ENCODE measurements at regions not wholly inside any gene's neighbourhood (a gene's known extent, or its start where the extent isn't known, plus 50 kb on each side); places are given as distances from the start of the nearest gene placed in this dataset.
A peak's percentile ranks its signal among the peaks of the same experiment; 100 is the strongest.

GRCh38 chr7:35374858-35375257 is 121.0 kb upstream of the TBX20 start:
- in situ Hi-C loops (cut with HindIII; ENCODE audit: low pct_unique_long_range_greater_than_20kb, low sequenced_read_pairs) = no loop called here
- DNase-seq (ENCODE audit: low read depth) = no peak

- no peak for DNase-seq (ENCODE audit: low read depth)
- in situ Hi-C loops (cut with HindIII; ENCODE audit: low pct_unique_long_range_greater_than_20kb, low sequenced_read_pairs) = no loop called here
These were observed 117.3 kb upstream of the TBX20 start for GRCh38 chr7:35371221-35371620.

GRCh38 chr7:35370687-35371086 is 116.8 kb upstream of the TBX20 start:
- in situ Hi-C loops (cut with HindIII; ENCODE audit: low pct_unique_long_range_greater_than_20kb, low sequenced_read_pairs) = no loop called here
- DNase-seq (ENCODE audit: low read depth) = no peak

- DNase-seq (ENCODE audit: low read depth) = no peak
- in situ Hi-C loops (cut with HindIII; ENCODE audit: low pct_unique_long_range_greater_than_20kb, low sequenced_read_pairs) = no loop called here
These were observed 112.6 kb upstream of the TBX20 start for GRCh38 chr7:35366167-35367155.

- in situ Hi-C loops (cut with HindIII; ENCODE audit: low pct_unique_long_range_greater_than_20kb, low sequenced_read_pairs) = no loop called here
- no peak for DNase-seq (ENCODE audit: low read depth)
These were observed 111.6 kb upstream of the TBX20 start for GRCh38 chr7:35365523-35365922.

- in situ Hi-C loops (cut with HindIII; ENCODE audit: low pct_unique_long_range_greater_than_20kb, low sequenced_read_pairs) = no loop called here
- no peak for DNase-seq (ENCODE audit: low read depth)
These were observed 108.4 kb upstream of the TBX20 start for GRCh38 chr7:35362341-35362740.

GRCh38 chr7:35359423-35359822 is 105.5 kb upstream of the TBX20 start:
- in situ Hi-C loops (cut with HindIII; ENCODE audit: low pct_unique_long_range_greater_than_20kb, low sequenced_read_pairs) = no loop called here
- no peak for DNase-seq (ENCODE audit: low read depth)

- in situ Hi-C loops (cut with HindIII; ENCODE audit: low pct_unique_long_range_greater_than_20kb, low sequenced_read_pairs) = no loop called here
- no peak for DNase-seq (ENCODE audit: low read depth)
These were observed 102.6 kb upstream of the TBX20 start for GRCh38 chr7:35356495-35356894.

- no peak for DNase-seq (ENCODE audit: low read depth)
- in situ Hi-C loops (cut with HindIII; ENCODE audit: low pct_unique_long_range_greater_than_20kb, low sequenced_read_pairs) = no loop called here
These were observed 102.0 kb upstream of the TBX20 start for GRCh38 chr7:35355911-35356310.

- in situ Hi-C loops (cut with HindIII; ENCODE audit: low pct_unique_long_range_greater_than_20kb, low sequenced_read_pairs) = no loop called here
These were observed 101.3 kb upstream of the TBX20 start for GRCh38 chr7:35355199-35355598.

GRCh38 chr7:35353481-35353880 is 99.6 kb upstream of the TBX20 start:
- in situ Hi-C loops (cut with HindIII; ENCODE audit: low pct_unique_long_range_greater_than_20kb, low sequenced_read_pairs) = no loop called here
- no peak for DNase-seq (ENCODE audit: low read depth)

More at GRCh38 chr7:35355199-35355598, 101.3 kb upstream of the TBX20 start:
- no peak for DNase-seq (ENCODE audit: low read depth)

- in situ Hi-C loops (cut with HindIII; ENCODE audit: low pct_unique_long_range_greater_than_20kb, low sequenced_read_pairs) = no loop called here
- DNase-seq (ENCODE audit: low read depth) = no peak
These were observed 97.6 kb upstream of the TBX20 start for GRCh38 chr7:35351466-35351865.

GRCh38 chr7:35348611-35349400 is 94.9 kb upstream of the TBX20 start:
- DNase-seq (ENCODE audit: low read depth) = no peak
- in situ Hi-C loops (cut with HindIII; ENCODE audit: low pct_unique_long_range_greater_than_20kb, low sequenced_read_pairs) = no loop called here

GRCh38 chr7:35342786-35343185 is 88.9 kb upstream of the TBX20 start:
- DNase-seq (ENCODE audit: low read depth) = no peak
- in situ Hi-C loops (cut with HindIII; ENCODE audit: low pct_unique_long_range_greater_than_20kb, low sequenced_read_pairs) = no loop called here

- in situ Hi-C loops (cut with HindIII; ENCODE audit: low pct_unique_long_range_greater_than_20kb, low sequenced_read_pairs) = no loop called here
- no peak for DNase-seq (ENCODE audit: low read depth)
These were observed 85.9 kb upstream of the TBX20 start for GRCh38 chr7:35339811-35340210.

GRCh38 chr7:35336444-35336843 is 82.5 kb upstream of the TBX20 start:
- no peak for DNase-seq (ENCODE audit: low read depth)
- in situ Hi-C loops (cut with HindIII; ENCODE audit: low pct_unique_long_range_greater_than_20kb, low sequenced_read_pairs) = no loop called here

- DNase-seq (ENCODE audit: low read depth) = peak; percentile 50
- in situ Hi-C loops (cut with HindIII; ENCODE audit: low pct_unique_long_range_greater_than_20kb, low sequenced_read_pairs) = no loop called here
These were observed 80.6 kb upstream of the TBX20 start for GRCh38 chr7:35334506-35334905.

GRCh38 chr7:35333265-35333664 is 79.4 kb upstream of the TBX20 start:
- DNase-seq (ENCODE audit: low read depth) = no peak
- in situ Hi-C loops (cut with HindIII; ENCODE audit: low pct_unique_long_range_greater_than_20kb, low sequenced_read_pairs) = no loop called here

Measured in Caki2 (cell line).